ENCODE measurements at regions not wholly inside any gene's neighbourhood (a gene's known extent, or its start where the extent isn't known, plus 50 kb on each side); places are given as distances from the start of the nearest gene placed in this dataset.

DNA sequence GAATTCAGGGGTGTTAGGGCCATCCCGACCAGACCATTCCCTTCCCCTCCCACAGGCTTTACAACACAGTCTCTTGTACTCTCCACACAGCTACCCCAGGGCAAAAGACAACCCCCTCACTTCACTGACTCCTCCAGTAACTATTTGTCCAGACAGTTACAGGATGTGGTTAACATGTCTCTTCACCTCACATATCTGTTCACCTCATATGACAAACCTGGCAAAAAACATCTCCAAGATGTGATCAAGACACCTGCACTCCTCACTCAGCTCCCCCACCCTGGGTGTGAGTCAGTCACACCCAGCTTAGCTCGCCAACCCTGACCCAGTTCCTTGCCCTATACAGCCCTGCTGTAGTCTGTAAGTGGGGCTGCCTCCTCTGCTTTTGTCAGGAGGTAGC lies 490.5 kb upstream of the CHRM3 start:
- H3K4me1 ChIP-seq (replicated peaks in 1 of 2): no peaks in the 10 kb centered on the region
- intact Hi-C loops (cut with DNase I): no loop called here
- H3K36me3 ChIP-seq (replicated peaks in 1 of 2): no peaks in the 10 kb centered on the region
- H3K27me3 ChIP-seq: no peaks in the 10 kb centered on the region
- TF ChIP-seq POLR2A (IDR thresholded peaks at IDR 0.05): no peak
- TF ChIP-seq, protein P1, sequence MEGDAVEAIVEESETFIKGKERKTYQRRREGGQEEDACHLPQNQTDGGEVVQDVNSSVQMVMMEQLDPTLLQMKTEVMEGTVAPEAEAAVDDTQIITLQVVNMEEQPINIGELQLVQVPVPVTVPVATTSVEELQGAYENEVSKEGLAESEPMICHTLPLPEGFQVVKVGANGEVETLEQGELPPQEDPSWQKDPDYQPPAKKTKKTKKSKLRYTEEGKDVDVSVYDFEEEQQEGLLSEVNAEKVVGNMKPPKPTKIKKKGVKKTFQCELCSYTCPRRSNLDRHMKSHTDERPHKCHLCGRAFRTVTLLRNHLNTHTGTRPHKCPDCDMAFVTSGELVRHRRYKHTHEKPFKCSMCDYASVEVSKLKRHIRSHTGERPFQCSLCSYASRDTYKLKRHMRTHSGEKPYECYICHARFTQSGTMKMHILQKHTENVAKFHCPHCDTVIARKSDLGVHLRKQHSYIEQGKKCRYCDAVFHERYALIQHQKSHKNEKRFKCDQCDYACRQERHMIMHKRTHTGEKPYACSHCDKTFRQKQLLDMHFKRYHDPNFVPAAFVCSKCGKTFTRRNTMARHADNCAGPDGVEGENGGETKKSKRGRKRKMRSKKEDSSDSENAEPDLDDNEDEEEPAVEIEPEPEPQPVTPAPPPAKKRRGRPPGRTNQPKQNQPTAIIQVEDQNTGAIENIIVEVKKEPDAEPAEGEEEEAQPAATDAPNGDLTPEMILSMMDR (IDR thresholded peaks at IDR 0.05): no peak
- no peak overlapping the region for H3K4me3 ChIP-seq
- WGBS, 4 donors: 54 to 77% (median 59%) methylated on average over 2 of the region's 2 CpGs
- H3K27ac ChIP-seq: no peak overlapping the region
- H3K9me3 ChIP-seq (replicated peaks in 1 of 3): no peaks in the 10 kb centered on the region
- no peak for DNase-seq

DNA sequence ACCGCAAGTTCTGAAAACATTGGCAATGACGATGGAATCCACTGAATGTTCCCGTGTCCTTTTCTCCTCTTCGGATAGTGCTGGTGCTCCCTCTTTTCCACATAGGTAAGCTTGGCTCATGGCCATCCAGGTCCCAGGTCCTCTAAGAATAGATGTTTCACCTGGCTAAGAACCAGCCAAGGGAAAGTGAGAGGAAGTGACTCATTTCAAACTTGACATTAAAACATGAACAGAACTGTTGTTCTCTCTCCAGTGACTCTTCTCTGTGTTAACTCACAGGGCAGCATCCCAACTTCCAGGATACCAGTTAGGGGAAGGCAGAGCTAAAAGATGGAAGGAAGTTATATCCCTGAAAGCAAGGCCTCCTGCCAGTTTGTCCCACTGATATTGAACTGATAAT lies 493.8 kb upstream of the CHRM3 start:
- Histone ChIP-seq H3K9me3 (replicated peaks in 1 of 3) (no peaks in the 10 kb centered on the region), H3K36me3 (replicated peaks in 1 of 2) (no peaks in the 10 kb centered on the region), H3K27me3 (no peaks in the 10 kb centered on the region), H3K27ac (no peak overlapping the region), H3K4me1 (replicated peaks in 1 of 2) (no peaks in the 10 kb centered on the region), H3K4me3 (no peak overlapping the region)
- intact Hi-C loops (cut with DNase I): no loop called here
- no peak for DNase-seq
- 60 to 78% (median 64%) methylated on average over 4 of the region's 4 CpGs for WGBS, 4 donors
- TF ChIP-seq POLR2A (IDR thresholded peaks at IDR 0.05): no peak
- TF ChIP-seq, protein P1 (IDR thresholded peaks at IDR 0.05): no peak

DNA sequence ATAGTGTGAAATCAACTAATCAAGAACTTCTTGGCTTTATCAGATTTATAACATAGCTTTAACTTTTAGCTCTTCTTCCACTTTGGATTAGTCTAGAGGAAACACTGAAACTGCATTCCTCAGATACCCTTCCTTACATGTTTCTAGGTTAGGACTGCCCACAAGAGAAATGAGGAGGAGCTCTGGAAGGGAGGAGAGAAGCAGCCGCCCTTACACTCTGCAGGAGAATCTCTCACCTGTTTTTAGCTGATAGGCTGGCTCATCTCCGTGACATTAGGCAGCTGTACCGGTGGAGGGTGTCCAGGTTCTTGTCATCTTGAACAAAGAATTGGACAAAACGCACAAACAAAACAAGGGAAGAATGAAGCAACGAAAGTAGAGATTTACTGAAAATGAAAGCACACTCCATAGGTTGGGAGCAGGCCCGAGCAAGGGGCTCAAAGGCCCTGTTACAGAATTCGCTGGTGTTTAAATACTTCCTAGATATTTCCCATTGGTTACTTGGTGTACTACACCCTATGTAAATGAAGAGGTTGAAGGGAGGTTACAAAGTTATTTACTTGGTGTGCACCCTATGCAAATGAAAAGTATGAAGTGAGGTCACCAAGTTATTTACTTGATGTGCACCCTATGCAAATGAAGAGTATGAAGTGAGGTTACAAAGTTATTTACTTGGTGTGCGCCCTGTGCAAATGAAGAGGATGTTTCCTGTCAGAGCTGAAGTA lies 524.9 kb upstream of the CHRM3 start:
- WGBS, 4 donors: 70 to 86% (median 75%) methylated on average over 8 of the region's 8 CpGs
- Histone ChIP-seq H3K36me3 (replicated peaks in 1 of 2) (no peaks in the 10 kb centered on the region), H3K4me1 (replicated peaks in 1 of 2) (no peaks in the 10 kb centered on the region), H3K4me3 (no peak overlapping the region), H3K27ac (no peak overlapping the region), H3K27me3 (no peaks in the 10 kb centered on the region), H3K9me3 (replicated peaks in 1 of 3) (no peaks in the 10 kb centered on the region)
- no peak for DNase-seq
- TF ChIP-seq, protein P1 (IDR thresholded peaks at IDR 0.05): no peak
- TF ChIP-seq POLR2A (IDR thresholded peaks at IDR 0.05): no peak
- intact Hi-C loops (cut with DNase I): no loop called here

DNA sequence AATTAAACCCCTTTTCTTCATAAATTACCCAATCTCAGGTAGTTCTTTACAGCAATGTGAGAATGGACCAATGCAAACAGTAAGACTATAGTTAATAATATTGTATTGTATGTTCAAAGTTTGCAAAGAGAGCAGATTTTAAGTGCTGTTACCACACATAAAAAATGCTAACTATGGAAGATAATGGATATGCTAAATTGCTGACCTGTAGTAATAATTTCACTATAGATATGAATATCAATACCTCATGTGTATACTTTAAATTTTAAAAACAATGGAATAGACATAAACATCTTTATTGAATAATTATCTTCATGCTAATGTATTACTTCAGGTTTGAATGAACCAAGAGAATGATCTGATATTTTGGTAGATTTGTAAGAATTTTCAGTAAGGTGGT lies 552.4 kb upstream of the CHRM3 start:
- TF ChIP-seq, protein P1 (IDR thresholded peaks at IDR 0.05): no peak
- no peak for TF ChIP-seq POLR2A (IDR thresholded peaks at IDR 0.05)
- Histone ChIP-seq H3K4me1 (replicated peaks in 1 of 2) (no peaks in the 10 kb centered on the region), H3K9me3 (replicated peaks in 1 of 3) (no peaks in the 10 kb centered on the region), H3K27ac (no peak overlapping the region), H3K27me3 (no peaks in the 10 kb centered on the region), H3K36me3 (replicated peaks in 1 of 2) (no peaks in the 10 kb centered on the region), H3K4me3 (no peak overlapping the region)
- no peak for DNase-seq
- intact Hi-C loops (cut with DNase I): no loop called here

Measured in adrenal gland (tissue), 9 donors.